ENCODE measurements at regions not wholly inside any gene's neighbourhood (a gene's known extent, or its start where the extent isn't known, plus 50 kb on each side); places are given as distances from the start of the nearest gene placed in this dataset.

DNA sequence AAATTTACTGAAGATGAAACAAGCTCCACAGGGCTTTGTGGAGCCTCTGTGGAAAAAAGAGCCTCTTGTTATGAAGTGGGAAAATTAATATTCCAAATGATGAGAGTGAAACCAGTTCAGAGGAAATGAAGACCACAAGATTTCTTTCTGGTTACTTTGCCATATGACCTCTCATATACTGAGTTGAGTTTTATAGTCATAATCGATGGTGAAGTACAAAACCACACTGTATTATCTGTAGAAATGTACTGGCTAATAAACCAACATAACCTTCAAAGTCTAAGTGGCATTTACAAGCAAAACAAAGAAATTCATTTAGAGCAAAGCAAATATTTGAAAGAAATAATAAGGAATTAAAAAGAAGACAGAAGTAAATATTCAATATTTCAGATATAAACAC is 662.6 kb upstream of the ZWINT start:
- WGBS (ENCODE audit: low lambda C conversion rate) = 3% methylated on average over 1 of the region's 1 CpG
- in situ Hi-C loops (cut with HindIII; ENCODE audit: extremely low pct_ligation_motif_present, low pct_unique_long_range_greater_than_20kb) = no loop called here
- CTCF ChIA-PET (ENCODE audit: low intra/inter-chr PET ratio, low total read pairs) = no interaction called here

More for the DNA sequence above, 662.6 kb upstream of the ZWINT start:
- DNase-seq (ENCODE audit: low spot score) = no peak
- Histone ChIP-seq H3K79me2 (ENCODE audit: insufficient read depth, low read length) (no peaks in the 10 kb centered on the region), H3K4me1 (ENCODE audit: insufficient read depth, low read length) (no peaks in the 10 kb centered on the region), H4K20me1 (ENCODE audit: insufficient read depth, low read length) (no peaks in the 10 kb centered on the region), H3K9ac (ENCODE audit: insufficient read depth, low read depth, low read length) (no peak overlapping the region), H3K27me3 (ENCODE audit: control insufficient read depth in 1 of 2, insufficient read depth in 2 of 2, low read length in 2 of 2) (no peaks in the 10 kb centered on the region), H3K36me3 (replicated peaks in 1 of 2; ENCODE audit: control insufficient read depth in 1 of 2, insufficient read depth in 2 of 2, low read length in 2 of 2) (no peaks in the 10 kb centered on the region), H3K4me3 (replicated peaks in 1 of 3; ENCODE audit: insufficient read depth in 1 of 3, low read depth in 2 of 3, low read length in 3 of 3) (no peak overlapping the region), H3K27ac (ENCODE audit: extremely low read length, insufficient read depth, low read length) (no peak overlapping the region), H2AFZ (ENCODE audit: low read length) (no peak overlapping the region), H3K9me3 (ENCODE audit: low read length) (peaks cover 6% of the 10 kb centered on the region; the same call in 1 of the 2 replicates), H3K4me2 (ENCODE audit: low read depth, low read length) (no peak overlapping the region)
- ATAC-seq = no peak
- TF ChIP-seq CBX2 (IDR thresholded peaks at IDR 0.05; ENCODE audit: low read depth, low read length) (no peak), CBX2 (CRISPR knock-in tag; IDR thresholded peaks at IDR 0.05; ENCODE audit: low read depth) (no peak), ZNF30 (CRISPR knock-in tag; IDR thresholded peaks at IDR 0.05) (no peak), ATM (IDR thresholded peaks at IDR 0.05; ENCODE audit: borderline replicate concordance) (no peak), ZSCAN20 (CRISPR knock-in tag; IDR thresholded peaks at IDR 0.05; ENCODE audit: borderline replicate concordance) (no peak), HIVEP1 (CRISPR knock-in tag; IDR thresholded peaks at IDR 0.05) (no peak), JDP2 (CRISPR knock-in tag; IDR thresholded peaks at IDR 0.05; ENCODE audit: borderline replicate concordance) (no peak), ZNF230 (CRISPR knock-in tag; IDR thresholded peaks at IDR 0.05) (no peak), PHF21A (CRISPR knock-in tag; IDR thresholded peaks at IDR 0.05) (no peak), KLF15 (CRISPR knock-in tag; IDR thresholded peaks at IDR 0.05; ENCODE audit: borderline replicate concordance) (no peak)
- TF ChIP-seq, protein P1, sequence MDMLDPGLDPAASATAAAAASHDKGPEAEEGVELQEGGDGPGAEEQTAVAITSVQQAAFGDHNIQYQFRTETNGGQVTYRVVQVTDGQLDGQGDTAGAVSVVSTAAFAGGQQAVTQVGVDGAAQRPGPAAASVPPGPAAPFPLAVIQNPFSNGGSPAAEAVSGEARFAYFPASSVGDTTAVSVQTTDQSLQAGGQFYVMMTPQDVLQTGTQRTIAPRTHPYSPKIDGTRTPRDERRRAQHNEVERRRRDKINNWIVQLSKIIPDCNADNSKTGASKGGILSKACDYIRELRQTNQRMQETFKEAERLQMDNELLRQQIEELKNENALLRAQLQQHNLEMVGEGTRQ (IDR thresholded peaks at IDR 0.05; ENCODE audit: low read depth, low read length) = no peak
- TF ChIP-seq, protein P1 (CRISPR knock-in tag; IDR thresholded peaks at IDR 0.05; ENCODE audit: borderline replicate concordance) = no peak
- TF ChIP-seq, protein P2, sequence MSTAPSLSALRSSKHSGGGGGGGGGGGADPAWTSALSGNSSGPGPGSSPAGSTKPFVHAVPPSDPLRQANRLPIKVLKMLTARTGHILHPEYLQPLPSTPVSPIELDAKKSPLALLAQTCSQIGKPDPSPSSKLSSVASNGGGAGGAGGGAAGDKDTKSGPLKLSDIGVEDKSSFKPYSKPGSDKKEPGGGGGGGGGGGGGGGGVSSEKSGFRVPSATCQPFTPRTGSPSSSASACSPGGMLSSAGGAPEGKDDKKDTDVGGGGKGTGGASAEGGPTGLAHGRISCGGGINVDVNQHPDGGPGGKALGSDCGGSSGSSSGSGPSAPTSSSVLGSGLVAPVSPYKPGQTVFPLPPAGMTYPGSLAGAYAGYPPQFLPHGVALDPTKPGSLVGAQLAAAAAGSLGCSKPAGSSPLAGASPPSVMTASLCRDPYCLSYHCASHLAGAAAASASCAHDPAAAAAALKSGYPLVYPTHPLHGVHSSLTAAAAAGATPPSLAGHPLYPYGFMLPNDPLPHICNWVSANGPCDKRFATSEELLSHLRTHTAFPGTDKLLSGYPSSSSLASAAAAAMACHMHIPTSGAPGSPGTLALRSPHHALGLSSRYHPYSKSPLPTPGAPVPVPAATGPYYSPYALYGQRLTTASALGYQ (CRISPR knock-in tag; IDR thresholded peaks at IDR 0.05) = no peak
- TF ChIP-seq, protein P3, sequence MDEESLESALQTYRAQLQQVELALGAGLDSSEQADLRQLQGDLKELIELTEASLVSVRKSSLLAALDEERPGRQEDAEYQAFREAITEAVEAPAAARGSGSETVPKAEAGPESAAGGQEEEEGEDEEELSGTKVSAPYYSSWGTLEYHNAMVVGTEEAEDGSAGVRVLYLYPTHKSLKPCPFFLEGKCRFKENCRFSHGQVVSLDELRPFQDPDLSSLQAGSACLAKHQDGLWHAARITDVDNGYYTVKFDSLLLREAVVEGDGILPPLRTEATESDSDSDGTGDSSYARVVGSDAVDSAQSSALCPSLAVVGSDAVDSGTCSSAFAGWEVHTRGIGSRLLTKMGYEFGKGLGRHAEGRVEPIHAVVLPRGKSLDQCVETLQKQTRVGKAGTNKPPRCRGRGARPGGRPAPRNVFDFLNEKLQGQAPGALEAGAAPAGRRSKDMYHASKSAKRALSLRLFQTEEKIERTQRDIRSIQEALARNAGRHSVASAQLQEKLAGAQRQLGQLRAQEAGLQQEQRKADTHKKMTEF (CRISPR knock-in tag; IDR thresholded peaks at IDR 0.05) = no peak
- TF ChIP-seq, protein P4, sequence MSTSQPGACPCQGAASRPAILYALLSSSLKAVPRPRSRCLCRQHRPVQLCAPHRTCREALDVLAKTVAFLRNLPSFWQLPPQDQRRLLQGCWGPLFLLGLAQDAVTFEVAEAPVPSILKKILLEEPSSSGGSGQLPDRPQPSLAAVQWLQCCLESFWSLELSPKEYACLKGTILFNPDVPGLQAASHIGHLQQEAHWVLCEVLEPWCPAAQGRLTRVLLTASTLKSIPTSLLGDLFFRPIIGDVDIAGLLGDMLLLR (CRISPR knock-in tag; IDR thresholded peaks at IDR 0.05) = no peak
- POLR2A ChIA-PET = no interaction called here
- intact Hi-C loops (cut with micrococcal nuclease; ENCODE audit: unreplicated experiment) = no loop called here
- no peak for FAIRE-seq
- no TSS peak for BruUV-seq (replicated peaks)

All from HepG2 (cell line).